LNCAP (cell line): ENCODE measurements at regions not wholly inside any gene's neighbourhood (a gene's known extent, or its start where the extent isn't known, plus 50 kb on each side); places are given as distances from the start of the nearest gene placed in this dataset.

ENCODE experiments used
- CTCF ChIP-seq: fragments of 450-650 bp; IDR thresholded peaks from 2 replicates; pipeline ENCODE4 v1.5.1; 2017; ENCODE audit warnings: mild to moderate bottlenecking

- TF ChIP-seq CTCF = no peak
Observed at GRCh38 chr5:26060212-26060611, 978.2 kb downstream of the CDH9 start.

- no peak for TF ChIP-seq CTCF
Observed at GRCh38 chr5:26054594-26054993, 983.8 kb downstream of the CDH9 start.

- TF ChIP-seq CTCF = no peak
Observed at GRCh38 chr5:26034813-26035212, 1003.6 kb downstream of the CDH9 start.

- TF ChIP-seq CTCF = no peak
Observed at GRCh38 chr5:26031481-26031880, 1006.9 kb downstream of the CDH9 start.

- TF ChIP-seq CTCF = no peak
Observed at GRCh38 chr5:26026044-26026443, 1012.3 kb downstream of the CDH9 start.

- TF ChIP-seq CTCF = 0 out of 2 replicates have a peak, but pooled peaks have one; percentile 24
Observed at GRCh38 chr5:26024774-26025173, 1013.6 kb downstream of the CDH9 start.

- TF ChIP-seq CTCF = no peak
Observed at GRCh38 chr5:26023361-26023760, 1015.0 kb downstream of the CDH9 start.

- no peak for TF ChIP-seq CTCF
Observed at GRCh38 chr5:26014206-26014605, 1024.2 kb downstream of the CDH9 start.
